ENCODE measurements at regions not wholly inside any gene's neighbourhood (a gene's known extent, or its start where the extent isn't known, plus 50 kb on each side); places are given as distances from the start of the nearest gene placed in this dataset.

DNA sequence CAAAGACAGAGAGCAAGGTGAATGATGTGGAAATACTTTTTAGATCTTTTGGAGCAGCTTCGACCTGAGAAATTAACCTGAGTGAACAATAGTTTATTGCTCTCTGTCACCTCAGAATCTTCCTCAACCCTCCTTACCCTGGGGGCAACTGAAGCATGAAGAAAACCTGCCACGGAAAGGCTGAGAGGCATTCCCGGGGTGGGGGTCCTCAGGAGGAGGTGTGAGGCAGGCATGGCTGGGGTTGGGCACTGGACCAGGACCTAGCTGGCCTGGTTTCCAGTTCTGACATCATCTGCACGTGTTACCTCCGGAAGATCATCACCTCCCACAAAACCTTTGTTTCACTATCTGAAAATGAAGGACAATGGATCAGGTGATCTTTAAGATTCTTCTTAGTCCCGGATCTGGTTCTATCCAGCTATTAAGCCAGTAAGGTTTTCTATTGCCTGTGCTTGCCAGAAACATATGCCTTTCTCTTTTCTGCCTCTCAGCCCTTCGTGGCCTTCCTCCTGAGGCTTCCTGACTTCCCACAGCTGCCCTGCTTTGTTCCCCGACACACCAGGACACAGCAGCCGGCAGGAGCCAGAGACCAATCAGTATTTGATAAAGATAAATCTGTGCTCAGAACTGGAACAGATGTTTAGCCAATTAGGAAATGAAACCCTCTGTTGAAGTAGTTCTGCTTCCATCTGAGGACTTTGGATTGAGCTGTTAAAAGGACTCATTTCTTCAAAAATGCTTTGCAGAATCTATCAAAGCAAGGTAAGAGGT is 232.5 kb downstream of the TDRD15 start:
- H3K27ac ChIP-seq: no peak overlapping the region
- TF ChIP-seq, protein P1, sequence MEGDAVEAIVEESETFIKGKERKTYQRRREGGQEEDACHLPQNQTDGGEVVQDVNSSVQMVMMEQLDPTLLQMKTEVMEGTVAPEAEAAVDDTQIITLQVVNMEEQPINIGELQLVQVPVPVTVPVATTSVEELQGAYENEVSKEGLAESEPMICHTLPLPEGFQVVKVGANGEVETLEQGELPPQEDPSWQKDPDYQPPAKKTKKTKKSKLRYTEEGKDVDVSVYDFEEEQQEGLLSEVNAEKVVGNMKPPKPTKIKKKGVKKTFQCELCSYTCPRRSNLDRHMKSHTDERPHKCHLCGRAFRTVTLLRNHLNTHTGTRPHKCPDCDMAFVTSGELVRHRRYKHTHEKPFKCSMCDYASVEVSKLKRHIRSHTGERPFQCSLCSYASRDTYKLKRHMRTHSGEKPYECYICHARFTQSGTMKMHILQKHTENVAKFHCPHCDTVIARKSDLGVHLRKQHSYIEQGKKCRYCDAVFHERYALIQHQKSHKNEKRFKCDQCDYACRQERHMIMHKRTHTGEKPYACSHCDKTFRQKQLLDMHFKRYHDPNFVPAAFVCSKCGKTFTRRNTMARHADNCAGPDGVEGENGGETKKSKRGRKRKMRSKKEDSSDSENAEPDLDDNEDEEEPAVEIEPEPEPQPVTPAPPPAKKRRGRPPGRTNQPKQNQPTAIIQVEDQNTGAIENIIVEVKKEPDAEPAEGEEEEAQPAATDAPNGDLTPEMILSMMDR (conservative IDR thresholded peaks at IDR 0.05; ENCODE audit: low read depth): no peak
- no peak for DNase-seq (ENCODE audit: low spot score)
- CTCF ChIA-PET: no interaction called here
- POLR2A ChIA-PET (ENCODE audit: low non-redundant PET): no interaction called here

DNA sequence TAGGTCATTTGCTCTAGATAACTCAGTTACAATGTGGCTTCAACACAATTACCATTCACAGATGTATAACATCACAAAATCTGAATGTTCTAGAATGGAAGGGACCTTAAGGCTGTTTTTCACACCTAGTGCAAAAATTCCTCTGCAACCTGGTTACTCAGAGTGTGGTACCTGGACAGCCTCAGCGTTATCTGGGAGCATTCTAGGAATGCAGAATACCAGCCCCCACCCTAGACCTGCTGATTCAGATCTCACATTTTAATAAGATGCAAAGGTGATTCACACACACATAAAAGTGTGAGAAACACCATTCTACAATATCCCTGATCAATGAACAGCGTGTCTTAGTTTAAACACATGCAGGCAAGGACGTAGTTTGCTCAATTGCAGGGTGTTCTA is 233.1 kb downstream of the TDRD15 start:
- ChIA-PET POLR2A (ENCODE audit: low non-redundant PET) (no interaction called here), CTCF (no interaction called here)
- no peak for DNase-seq (ENCODE audit: low spot score)
- H3K27ac ChIP-seq: no peak overlapping the region
- TF ChIP-seq, protein P1 (conservative IDR thresholded peaks at IDR 0.05; ENCODE audit: low read depth): no peak

DNA sequence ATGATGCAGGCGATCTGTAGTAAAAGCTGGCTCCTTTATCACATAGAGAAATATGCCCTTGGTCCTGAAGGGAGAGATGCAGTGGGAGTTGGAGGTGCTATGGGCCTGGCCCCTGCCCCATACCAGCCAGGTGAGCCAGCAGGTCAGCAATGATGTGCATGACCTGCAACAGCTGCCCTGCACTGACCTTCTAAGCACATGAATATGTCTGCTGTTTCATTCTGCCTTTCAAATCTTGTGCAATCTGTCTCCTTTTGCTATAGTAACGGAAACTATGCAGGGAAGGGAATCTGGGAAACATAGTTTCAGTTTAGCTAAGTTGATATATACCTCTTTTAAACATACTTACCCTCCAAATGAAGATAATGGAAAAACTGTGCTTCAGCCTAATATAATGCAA is 235.2 kb downstream of the TDRD15 start:
- ChIA-PET POLR2A (ENCODE audit: low non-redundant PET) (no interaction called here), CTCF (interaction anchor here (0.6 kb wide), 1 partner anchor 261 kb away, joined by 4 read pairs; no protein-coding TSS in a partner anchor)
- H3K27ac ChIP-seq: no peak overlapping the region
- no peak for DNase-seq (ENCODE audit: low spot score)
- TF ChIP-seq, protein P1 (conservative IDR thresholded peaks at IDR 0.05; ENCODE audit: low read depth): no peak

DNA sequence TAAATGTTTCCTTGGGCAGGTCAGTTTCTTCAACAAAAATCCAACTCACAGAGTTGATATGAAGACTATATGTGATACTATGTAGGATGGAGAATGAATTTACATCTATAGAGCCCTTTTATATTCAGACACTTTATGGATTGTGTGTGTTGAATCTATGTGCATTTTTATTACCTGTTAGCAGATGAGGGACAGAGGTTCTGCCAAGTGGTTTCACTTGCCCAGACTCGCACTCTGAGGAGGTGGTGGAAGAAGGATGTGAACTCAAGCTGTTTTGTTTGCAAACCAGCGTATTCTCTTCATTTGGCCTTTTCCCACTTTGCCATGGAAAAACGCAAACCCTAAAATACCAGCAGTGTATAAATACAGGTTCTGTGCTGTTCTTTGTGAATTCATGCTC is 237.6 kb downstream of the TDRD15 start:
- no peak overlapping the region for H3K27ac ChIP-seq
- TF ChIP-seq, protein P1 (conservative IDR thresholded peaks at IDR 0.05; ENCODE audit: low read depth): no peak
- no peak for DNase-seq (ENCODE audit: low spot score)
- CTCF ChIA-PET: no interaction called here
- POLR2A ChIA-PET (ENCODE audit: low non-redundant PET): no interaction called here

DNA sequence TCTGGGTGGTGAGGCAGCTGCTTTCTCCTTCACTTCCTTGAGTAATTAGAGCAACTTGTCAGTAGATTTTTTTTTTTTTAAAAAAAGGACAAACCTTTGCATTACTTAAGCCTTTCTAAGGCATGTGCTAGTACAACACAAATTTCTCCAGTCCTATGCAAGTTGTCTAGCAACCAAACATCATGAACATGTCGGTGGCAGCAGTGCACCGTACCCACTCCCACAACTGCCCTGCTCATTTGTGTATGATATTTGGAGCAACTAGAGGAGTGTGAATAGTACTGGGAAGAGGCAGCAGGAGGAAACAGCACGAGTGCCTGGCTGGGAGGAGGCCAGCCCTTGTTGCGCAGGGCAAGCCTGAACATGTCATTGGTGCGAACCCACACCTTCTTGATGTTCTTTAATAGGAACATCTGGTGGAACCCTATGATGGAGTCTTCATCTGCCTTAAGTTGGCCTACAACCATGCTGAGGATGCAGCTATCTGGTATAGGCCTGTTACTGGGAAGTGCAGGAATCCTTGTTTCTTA is 238.3 kb downstream of the TDRD15 start:
- ChIA-PET POLR2A (ENCODE audit: low non-redundant PET) (no interaction called here), CTCF (interaction anchor here (0.6 kb wide), 1 partner anchor 21 kb away, joined by 4 read pairs; no protein-coding TSS in a partner anchor)

DNA sequence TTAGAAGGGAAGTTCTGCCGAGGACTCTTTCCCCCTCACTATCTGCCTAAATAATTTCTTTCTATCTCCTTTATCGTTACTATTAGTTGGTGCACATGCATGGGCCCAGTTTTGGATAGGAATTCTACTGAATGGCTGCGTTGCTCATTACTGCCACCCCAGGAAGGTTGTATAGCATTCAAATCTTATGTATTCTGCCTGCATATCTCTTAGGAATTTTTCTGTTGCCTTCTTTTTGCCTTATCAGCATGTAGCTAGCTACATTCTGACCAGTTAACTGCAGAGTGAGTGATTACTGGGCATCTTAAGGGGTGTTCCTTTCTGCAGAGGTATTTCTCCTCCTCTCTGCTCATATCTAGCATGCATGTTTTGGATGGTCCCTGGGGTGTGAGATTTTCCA is 239.6 kb downstream of the TDRD15 start:
- ChIA-PET CTCF (no interaction called here), POLR2A (ENCODE audit: low non-redundant PET) (no interaction called here)

More for the DNA sequence above, 238.3 kb downstream of the TDRD15 start:
- no peak overlapping the region for H3K27ac ChIP-seq
- no peak for DNase-seq (ENCODE audit: low spot score)
- TF ChIP-seq, protein P1 (conservative IDR thresholded peaks at IDR 0.05; ENCODE audit: low read depth): no peak

More for the DNA sequence above, 239.6 kb downstream of the TDRD15 start:
- no peak for DNase-seq (ENCODE audit: low spot score)
- TF ChIP-seq, protein P1 (conservative IDR thresholded peaks at IDR 0.05; ENCODE audit: low read depth): no peak
- H3K27ac ChIP-seq: no peak overlapping the region
